ENCODE measurements at regions not wholly inside any gene's neighbourhood (a gene's known extent, or its start where the extent isn't known, plus 50 kb on each side); places are given as distances from the start of the nearest gene placed in this dataset.

- DNase-seq: no peak
Observed at GRCh38 chr14:89600950-89601826, 184.2 kb upstream of the FOXN3 start.

- no peak for DNase-seq
Observed at GRCh38 chr14:89600029-89600428, 183.0 kb upstream of the FOXN3 start.

- DNase-seq: no peak
Observed at GRCh38 chr14:89598548-89599186, 181.6 kb upstream of the FOXN3 start.

- DNase-seq: no peak
Observed at GRCh38 chr14:89592961-89593360, 175.9 kb upstream of the FOXN3 start.

- DNase-seq: peak; percentile 18 to 49
Observed at GRCh38 chr14:89589400-89590118, 172.5 kb upstream of the FOXN3 start.

- no peak for DNase-seq
Observed at GRCh38 chr14:89588840-89589296, 171.8 kb upstream of the FOXN3 start.

- DNase-seq: peak in 1 of 2 donors; percentile 11
Observed at GRCh38 chr14:89588016-89588415, 171.0 kb upstream of the FOXN3 start.

GRCh38 chr14:89587136-89587420 lies 170.0 kb upstream of the FOXN3 start:
- no peak for DNase-seq

- peak in 1 of 2 donors; percentile 14 for DNase-seq
Observed at GRCh38 chr14:89586258-89587135, 169.5 kb upstream of the FOXN3 start.

- DNase-seq: no peak
Observed at GRCh38 chr14:89578156-89578555, 161.1 kb upstream of the FOXN3 start.

GRCh38 chr14:89576960-89577359 lies 159.9 kb upstream of the FOXN3 start:
- no peak for DNase-seq

- no peak for DNase-seq
Observed at GRCh38 chr14:89576145-89576927, 159.3 kb upstream of the FOXN3 start.

GRCh38 chr14:89575386-89576061 lies 158.5 kb upstream of the FOXN3 start:
- DNase-seq: no peak

- DNase-seq: no peak
Observed at GRCh38 chr14:89574420-89574819, 157.4 kb upstream of the FOXN3 start.

- DNase-seq: no peak
Observed at GRCh38 chr14:89573399-89573657, 156.3 kb upstream of the FOXN3 start.

GRCh38 chr14:89572596-89573398 lies 155.8 kb upstream of the FOXN3 start:
- no peak for DNase-seq

- no peak for DNase-seq
Observed at GRCh38 chr14:89571491-89571890, 154.5 kb upstream of the FOXN3 start.

GRCh38 chr14:89566644-89567415 lies 149.8 kb upstream of the FOXN3 start:
- no peak for DNase-seq

GRCh38 chr14:89566180-89566579 lies 149.1 kb upstream of the FOXN3 start:
- no peak for DNase-seq

- DNase-seq: no peak
Observed at GRCh38 chr14:89565607-89566006, 148.6 kb upstream of the FOXN3 start.
